Activated gamma-delta T cell treated with Interleukin-2 at 50 U/mL for 16 hours (primary cell): ENCODE measurements at regions not wholly inside any gene's neighbourhood (a gene's known extent, or its start where the extent isn't known, plus 50 kb on each side); places are given as distances from the start of the nearest gene placed in this dataset.

Source experiments
- DNase-seq: peaks from one replicate; pipeline ENCODE4 v3.0.0-alpha.2; 2020

- no peak for DNase-seq
Observed at GRCh38 chr9:18159254-18159653, 314.7 kb upstream of the ADAMTSL1 start.

- no peak for DNase-seq
Observed at GRCh38 chr9:18163146-18163545, 310.8 kb upstream of the ADAMTSL1 start.

- no peak for DNase-seq
Observed at GRCh38 chr9:18167733-18168132, 306.2 kb upstream of the ADAMTSL1 start.

- no peak for DNase-seq
Observed at GRCh38 chr9:18173923-18174322, 300.0 kb upstream of the ADAMTSL1 start.

- no peak for DNase-seq
Observed at GRCh38 chr9:18182636-18183035, 291.3 kb upstream of the ADAMTSL1 start.

GRCh38 chr9:18183974-18184373 is 290.0 kb upstream of the ADAMTSL1 start:
- no peak for DNase-seq

- DNase-seq: no peak
Observed at GRCh38 chr9:18184401-18184800, 289.6 kb upstream of the ADAMTSL1 start.

GRCh38 chr9:18185196-18185595 is 288.8 kb upstream of the ADAMTSL1 start:
- no peak for DNase-seq

- no peak for DNase-seq
Observed at GRCh38 chr9:18188971-18189370, 285.0 kb upstream of the ADAMTSL1 start.

- DNase-seq: no peak
Observed at GRCh38 chr9:18189871-18190670, 283.9 kb upstream of the ADAMTSL1 start.

GRCh38 chr9:18190671-18191374 is 283.1 kb upstream of the ADAMTSL1 start:
- DNase-seq: no peak

- DNase-seq: no peak
Observed at GRCh38 chr9:18194316-18194715, 279.6 kb upstream of the ADAMTSL1 start.

- no peak for DNase-seq
Observed at GRCh38 chr9:18195223-18195622, 278.7 kb upstream of the ADAMTSL1 start.

GRCh38 chr9:18202924-18203323 is 271.0 kb upstream of the ADAMTSL1 start:
- no peak for DNase-seq

- no peak for DNase-seq
Observed at GRCh38 chr9:18207735-18208134, 266.2 kb upstream of the ADAMTSL1 start.

- DNase-seq: no peak
Observed at GRCh38 chr9:18208166-18209059, 265.5 kb upstream of the ADAMTSL1 start.

- no peak for DNase-seq
Observed at GRCh38 chr9:18215626-18216025, 258.3 kb upstream of the ADAMTSL1 start.

- no peak for DNase-seq
Observed at GRCh38 chr9:18216376-18216775, 257.6 kb upstream of the ADAMTSL1 start.

GRCh38 chr9:18228101-18228500 is 245.9 kb upstream of the ADAMTSL1 start:
- DNase-seq: no peak

- DNase-seq: no peak
Observed at GRCh38 chr9:18229992-18230676, 243.8 kb upstream of the ADAMTSL1 start.

- DNase-seq: no peak
Observed at GRCh38 chr9:18233311-18233710, 240.6 kb upstream of the ADAMTSL1 start.

- no peak for DNase-seq
Observed at GRCh38 chr9:18233776-18234445, 240.0 kb upstream of the ADAMTSL1 start.
